Tibial nerve (tissue), 4 donors: ENCODE measurements at regions not wholly inside any gene's neighbourhood (a gene's known extent, or its start where the extent isn't known, plus 50 kb on each side); places are given as distances from the start of the nearest gene placed in this dataset.
"Not testable (repeated sequence)": the region's sequence is repeated elsewhere in the genome, so short reads cannot be mapped to it uniquely, and the experiment has no call there.

Experiments
- CTCF ChIP-seq, 5 experiments: fragments of 200-600 bp in 3 of 5; fragments of 450-650 bp in 2 of 5; sonication (generic) in 3 of 5; IDR thresholded peaks; one replicate each; pipeline ENCODE4 v1.5.1; 2016 to 2019; ENCODE audit warnings: antibody characterized with exemption in 5 of 5, mild to moderate bottlenecking in 3 of 5, moderate library complexity in 2 of 5
- EP300 ChIP-seq, 2 donors: sonication (generic); formaldehyde crosslinking; IDR thresholded peaks; one replicate each; pipeline ENCODE4 v1.6.1; 2017; ENCODE audit warnings: antibody characterized with exemption in 2 of 2, mild to moderate bottlenecking in 1 of 2

- TF ChIP-seq CTCF, EP300 (IDR thresholded peaks at IDR 0.05): not testable (repeated sequence)
These were observed 97.5 kb upstream of the GRAMD1B start for GRCh38 chr11:123332577-123332976.
